SK-N-SH treated with all-trans-retinoic acid at 6 μM for 48 hours (cell line): ENCODE measurements at regions not wholly inside any gene's neighbourhood (a gene's known extent, or its start where the extent isn't known, plus 50 kb on each side); places are given as distances from the start of the nearest gene placed in this dataset.

Source experiments
- ATAC-seq: fragments of 200-7000 bp; cut with Tn5 transposase; 3 replicates; pipeline ENCODE4 v1.9.1; 2020; ENCODE audit warnings: mild to moderate bottlenecking, moderate library complexity
- ARNTL ChIP-seq: fragments of 450-650 bp; formaldehyde crosslinking; IDR thresholded peaks from 2 replicates; pipeline ENCODE4 v1.5.0; 2020; ENCODE audit warnings: low read depth, mild to moderate bottlenecking, moderate library complexity, borderline replicate concordance
- BACH2 ChIP-seq: fragments of 250-450 bp; sonication (Bioruptor Pico); IDR thresholded peaks from 2 replicates; pipeline ENCODE4 v1.9.0; 2021; ENCODE audit warnings: mild to moderate bottlenecking, borderline replicate concordance
- CSDC2 ChIP-seq: fragments of 250-450 bp; sonication (Bioruptor Pico); IDR thresholded peaks from 2 replicates; pipeline ENCODE4 v1.5.0; 2020; ENCODE audit warnings: mild to moderate bottlenecking, moderate library complexity
- ESRRG ChIP-seq: fragments of 250-450 bp; sonication (Bioruptor Pico); IDR thresholded peaks from 2 replicates; pipeline ENCODE4 v1.6.1; 2021; ENCODE audit warnings: mild to moderate bottlenecking
- GLIS3 ChIP-seq: fragments of 250-450 bp; sonication (Bioruptor Pico); IDR thresholded peaks from 2 replicates; pipeline ENCODE4 v1.5.0; 2020; ENCODE audit warnings: mild to moderate bottlenecking, moderate library complexity
- ISL1 ChIP-seq: fragments of 250-450 bp; sonication (Bioruptor Pico); IDR thresholded peaks from 2 replicates; pipeline ENCODE4 v2.1.2; 2022; ENCODE audit warnings: mild to moderate bottlenecking, moderate library complexity
- PATZ1 ChIP-seq: fragments of 250-450 bp; sonication (Bioruptor Pico); IDR thresholded peaks from 2 replicates; pipeline ENCODE4 v1.8.0; 2020; ENCODE audit warnings: mild to moderate bottlenecking, moderate library complexity, borderline replicate concordance
- PPARA ChIP-seq: fragments of 250-450 bp; sonication (Bioruptor Pico); IDR thresholded peaks from 2 replicates; pipeline ENCODE4 v1.5.0; 2020; ENCODE audit warnings: mild to moderate bottlenecking, borderline replicate concordance
- RARB ChIP-seq: fragments of 250-450 bp; sonication (Bioruptor Pico); IDR thresholded peaks from 2 replicates; pipeline ENCODE4 v1.8.0; 2021; ENCODE audit warnings: mild to moderate bottlenecking, moderate library complexity
- SNAI2 ChIP-seq: fragments of 250-450 bp; sonication (Bioruptor Pico); IDR thresholded peaks from 2 replicates; pipeline ENCODE4 v1.5.0; 2020; ENCODE audit warnings: mild to moderate bottlenecking, moderate library complexity
- TCF4 ChIP-seq: fragments of 250-450 bp; sonication (Bioruptor Pico); IDR thresholded peaks from 2 replicates; pipeline ENCODE4 v1.8.0; 2021; ENCODE audit warnings: mild to moderate bottlenecking, moderate library complexity, borderline replicate concordance
- TOX ChIP-seq: fragments of 250-450 bp; sonication (Bioruptor Pico); IDR thresholded peaks from 2 replicates; pipeline ENCODE4 v1.8.0; 2021; ENCODE audit warnings: mild to moderate bottlenecking, moderate library complexity, borderline replicate concordance
- ZC3H10 ChIP-seq: fragments of 250-450 bp; sonication (Bioruptor Pico); IDR thresholded peaks from 2 replicates; pipeline ENCODE4 v1.5.1; 2021; ENCODE audit warnings: mild to moderate bottlenecking, moderate library complexity
- ZFP3 ChIP-seq: fragments of 250-450 bp; sonication (Bioruptor Pico); IDR thresholded peaks from 2 replicates; pipeline ENCODE4 v1.5.0; 2020; ENCODE audit warnings: mild to moderate bottlenecking, moderate library complexity
- ZFP30 ChIP-seq: fragments of 450-650 bp; formaldehyde crosslinking; IDR thresholded peaks from 2 replicates; pipeline ENCODE4 v1.5.0; 2022; ENCODE audit warnings: mild to moderate bottlenecking, moderate library complexity
- ZNF565 ChIP-seq: fragments of 450-650 bp; formaldehyde crosslinking; conservative IDR thresholded peaks from 2 replicates; pipeline ENCODE4 v1.5.0; 2020; ENCODE audit warnings: low read depth, mild to moderate bottlenecking, moderate library complexity
- ZNF70 ChIP-seq: fragments of 450-650 bp; formaldehyde crosslinking; IDR thresholded peaks from 2 replicates; pipeline ENCODE4 v1.5.0; 2020; ENCODE audit warnings: mild to moderate bottlenecking, moderate library complexity
- ZNF8 ChIP-seq: fragments of 450-650 bp; formaldehyde crosslinking; IDR thresholded peaks from 2 replicates; pipeline ENCODE4 v1.5.0; 2020; ENCODE audit warnings: mild to moderate bottlenecking, moderate library complexity
- TF ChIP-seq, protein P1 (sequence below): fragments of 250-450 bp; sonication (Bioruptor Pico); IDR thresholded peaks from 2 replicates; pipeline ENCODE4 v1.8.0; 2021; ENCODE audit warnings: low read depth, mild to moderate bottlenecking, moderate library complexity, borderline replicate concordance
- TF ChIP-seq, protein P2 (sequence below): fragments of 250-450 bp; sonication (Bioruptor Pico); IDR thresholded peaks from 2 replicates; pipeline ENCODE4 v1.5.0; 2020; ENCODE audit warnings: mild to moderate bottlenecking, moderate library complexity
- TF ChIP-seq, protein P3 (sequence below): fragments of 250-450 bp; sonication (Bioruptor Pico); IDR thresholded peaks from 2 replicates; pipeline ENCODE4 v1.5.1; 2021; ENCODE audit warnings: mild to moderate bottlenecking, moderate library complexity
- TF ChIP-seq, protein P4 (sequence below): fragments of 250-450 bp; sonication (Bioruptor Pico); IDR thresholded peaks from 2 replicates; pipeline ENCODE4 v1.5.1; 2020; ENCODE audit warnings: low read depth, mild to moderate bottlenecking, moderate library complexity

DNA sequence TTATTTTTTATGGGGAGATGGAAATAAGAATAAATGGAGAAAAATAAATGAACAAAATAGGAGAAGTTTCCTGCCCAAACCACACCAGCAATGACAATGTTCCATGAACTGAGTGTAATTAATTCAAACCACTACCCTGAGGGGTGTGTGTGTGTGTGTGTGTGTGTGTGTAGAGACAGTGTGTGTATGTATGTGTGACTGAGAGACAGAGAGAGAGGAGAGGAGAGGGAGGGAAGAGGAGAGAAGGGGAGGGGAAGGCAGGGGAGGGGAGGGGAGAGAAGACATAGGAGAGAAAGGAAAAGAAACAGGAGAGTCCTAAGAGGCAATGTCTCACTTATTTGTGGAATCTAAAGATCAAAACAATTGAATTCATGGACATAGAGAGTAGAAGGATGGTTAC lies 65.0 kb upstream of the POU2AF1 start:
- no peak for ATAC-seq
- no peak for TF ChIP-seq ZC3H10 (CRISPR knock-in tag)
- TF ChIP-seq TOX: no peak
- no peak for TF ChIP-seq ZFP3 (CRISPR knock-in tag)
- no peak for TF ChIP-seq ISL1 (CRISPR knock-in tag)
- TF ChIP-seq, protein P1, sequence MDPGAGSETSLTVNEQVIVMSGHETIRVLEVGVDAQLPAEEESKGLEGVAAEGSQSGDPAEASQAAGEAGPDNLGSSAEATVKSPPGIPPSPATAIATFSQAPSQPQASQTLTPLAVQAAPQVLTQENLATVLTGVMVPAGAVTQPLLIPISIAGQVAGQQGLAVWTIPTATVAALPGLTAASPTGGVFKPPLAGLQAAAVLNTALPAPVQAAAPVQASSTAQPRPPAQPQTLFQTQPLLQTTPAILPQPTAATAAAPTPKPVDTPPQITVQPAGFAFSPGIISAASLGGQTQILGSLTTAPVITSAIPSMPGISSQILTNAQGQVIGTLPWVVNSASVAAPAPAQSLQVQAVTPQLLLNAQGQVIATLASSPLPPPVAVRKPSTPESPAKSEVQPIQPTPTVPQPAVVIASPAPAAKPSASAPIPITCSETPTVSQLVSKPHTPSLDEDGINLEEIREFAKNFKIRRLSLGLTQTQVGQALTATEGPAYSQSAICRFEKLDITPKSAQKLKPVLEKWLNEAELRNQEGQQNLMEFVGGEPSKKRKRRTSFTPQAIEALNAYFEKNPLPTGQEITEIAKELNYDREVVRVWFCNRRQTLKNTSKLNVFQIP (CRISPR knock-in tag): no peak
- no peak for TF ChIP-seq ARNTL (CRISPR knock-in tag)
- TF ChIP-seq, protein P2, sequence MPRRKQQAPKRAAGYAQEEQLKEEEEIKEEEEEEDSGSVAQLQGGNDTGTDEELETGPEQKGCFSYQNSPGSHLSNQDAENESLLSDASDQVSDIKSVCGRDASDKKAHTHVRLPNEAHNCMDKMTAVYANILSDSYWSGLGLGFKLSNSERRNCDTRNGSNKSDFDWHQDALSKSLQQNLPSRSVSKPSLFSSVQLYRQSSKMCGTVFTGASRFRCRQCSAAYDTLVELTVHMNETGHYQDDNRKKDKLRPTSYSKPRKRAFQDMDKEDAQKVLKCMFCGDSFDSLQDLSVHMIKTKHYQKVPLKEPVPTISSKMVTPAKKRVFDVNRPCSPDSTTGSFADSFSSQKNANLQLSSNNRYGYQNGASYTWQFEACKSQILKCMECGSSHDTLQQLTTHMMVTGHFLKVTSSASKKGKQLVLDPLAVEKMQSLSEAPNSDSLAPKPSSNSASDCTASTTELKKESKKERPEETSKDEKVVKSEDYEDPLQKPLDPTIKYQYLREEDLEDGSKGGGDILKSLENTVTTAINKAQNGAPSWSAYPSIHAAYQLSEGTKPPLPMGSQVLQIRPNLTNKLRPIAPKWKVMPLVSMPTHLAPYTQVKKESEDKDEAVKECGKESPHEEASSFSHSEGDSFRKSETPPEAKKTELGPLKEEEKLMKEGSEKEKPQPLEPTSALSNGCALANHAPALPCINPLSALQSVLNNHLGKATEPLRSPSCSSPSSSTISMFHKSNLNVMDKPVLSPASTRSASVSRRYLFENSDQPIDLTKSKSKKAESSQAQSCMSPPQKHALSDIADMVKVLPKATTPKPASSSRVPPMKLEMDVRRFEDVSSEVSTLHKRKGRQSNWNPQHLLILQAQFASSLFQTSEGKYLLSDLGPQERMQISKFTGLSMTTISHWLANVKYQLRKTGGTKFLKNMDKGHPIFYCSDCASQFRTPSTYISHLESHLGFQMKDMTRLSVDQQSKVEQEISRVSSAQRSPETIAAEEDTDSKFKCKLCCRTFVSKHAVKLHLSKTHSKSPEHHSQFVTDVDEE (CRISPR knock-in tag): no peak
- TF ChIP-seq, protein P3, sequence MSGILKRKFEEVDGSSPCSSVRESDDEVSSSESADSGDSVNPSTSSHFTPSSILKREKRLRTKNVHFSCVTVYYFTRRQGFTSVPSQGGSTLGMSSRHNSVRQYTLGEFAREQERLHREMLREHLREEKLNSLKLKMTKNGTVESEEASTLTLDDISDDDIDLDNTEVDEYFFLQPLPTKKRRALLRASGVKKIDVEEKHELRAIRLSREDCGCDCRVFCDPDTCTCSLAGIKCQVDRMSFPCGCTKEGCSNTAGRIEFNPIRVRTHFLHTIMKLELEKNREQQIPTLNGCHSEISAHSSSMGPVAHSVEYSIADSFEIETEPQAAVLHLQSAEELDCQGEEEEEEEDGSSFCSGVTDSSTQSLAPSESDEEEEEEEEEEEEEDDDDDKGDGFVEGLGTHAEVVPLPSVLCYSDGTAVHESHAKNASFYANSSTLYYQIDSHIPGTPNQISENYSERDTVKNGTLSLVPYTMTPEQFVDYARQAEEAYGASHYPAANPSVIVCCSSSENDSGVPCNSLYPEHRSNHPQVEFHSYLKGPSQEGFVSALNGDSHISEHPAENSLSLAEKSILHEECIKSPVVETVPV (CRISPR knock-in tag): no peak
- TF ChIP-seq ZNF8 (CRISPR knock-in tag): no peak
- TF ChIP-seq TCF4 (CRISPR knock-in tag): no peak
- no peak for TF ChIP-seq PPARA (CRISPR knock-in tag)
- no peak for TF ChIP-seq ZNF565 (CRISPR knock-in tag)
- TF ChIP-seq RARB (CRISPR knock-in tag): no peak
- TF ChIP-seq ESRRG (CRISPR knock-in tag): no peak
- TF ChIP-seq GLIS3 (CRISPR knock-in tag): no peak

GRCh38 chr11:111443640-111444039 lies 64.6 kb upstream of the POU2AF1 start:
- no peak for ATAC-seq
- TF ChIP-seq, protein P3 (CRISPR knock-in tag): no peak
- TF ChIP-seq, protein P4, sequence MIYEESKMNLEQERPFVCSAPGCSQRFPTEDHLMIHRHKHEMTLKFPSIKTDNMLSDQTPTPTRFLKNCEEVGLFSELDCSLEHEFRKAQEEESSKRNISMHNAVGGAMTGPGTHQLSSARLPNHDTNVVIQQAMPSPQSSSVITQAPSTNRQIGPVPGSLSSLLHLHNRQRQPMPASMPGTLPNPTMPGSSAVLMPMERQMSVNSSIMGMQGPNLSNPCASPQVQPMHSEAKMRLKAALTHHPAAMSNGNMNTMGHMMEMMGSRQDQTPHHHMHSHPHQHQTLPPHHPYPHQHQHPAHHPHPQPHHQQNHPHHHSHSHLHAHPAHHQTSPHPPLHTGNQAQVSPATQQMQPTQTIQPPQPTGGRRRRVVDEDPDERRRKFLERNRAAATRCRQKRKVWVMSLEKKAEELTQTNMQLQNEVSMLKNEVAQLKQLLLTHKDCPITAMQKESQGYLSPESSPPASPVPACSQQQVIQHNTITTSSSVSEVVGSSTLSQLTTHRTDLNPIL (CRISPR knock-in tag): no peak
- TF ChIP-seq ZNF565 (CRISPR knock-in tag) (no peak), ZC3H10 (CRISPR knock-in tag) (no peak), RARB (CRISPR knock-in tag) (no peak), CSDC2 (CRISPR knock-in tag) (no peak), ARNTL (CRISPR knock-in tag) (no peak), ZNF70 (CRISPR knock-in tag) (no peak), GLIS3 (CRISPR knock-in tag) (no peak), ZNF8 (CRISPR knock-in tag) (no peak), SNAI2 (no peak), BACH2 (CRISPR knock-in tag) (no peak), PATZ1 (no peak), TOX (no peak), ZFP30 (no peak), TCF4 (CRISPR knock-in tag) (no peak), ISL1 (CRISPR knock-in tag) (no peak)
- TF ChIP-seq, protein P1 (CRISPR knock-in tag): no peak
- TF ChIP-seq, protein P2 (CRISPR knock-in tag): no peak
